Epidermal melanocyte (primary cell): ENCODE measurements at regions not wholly inside any gene's neighbourhood (a gene's known extent, or its start where the extent isn't known, plus 50 kb on each side); places are given as distances from the start of the nearest gene placed in this dataset.
A peak's percentile ranks its signal among the peaks of the same experiment; 100 is the strongest.
"Not testable (repeated sequence)": the region's sequence is repeated elsewhere in the genome, so short reads cannot be mapped to it uniquely, and the experiment has no call there.

Source experiments
- DNase-seq: peaks from one replicate; pipeline ENCODE4 v3.0.0; 2011; ENCODE audit warnings: low spot score; ENCODE audit not compliant: insufficient read length

DNA sequence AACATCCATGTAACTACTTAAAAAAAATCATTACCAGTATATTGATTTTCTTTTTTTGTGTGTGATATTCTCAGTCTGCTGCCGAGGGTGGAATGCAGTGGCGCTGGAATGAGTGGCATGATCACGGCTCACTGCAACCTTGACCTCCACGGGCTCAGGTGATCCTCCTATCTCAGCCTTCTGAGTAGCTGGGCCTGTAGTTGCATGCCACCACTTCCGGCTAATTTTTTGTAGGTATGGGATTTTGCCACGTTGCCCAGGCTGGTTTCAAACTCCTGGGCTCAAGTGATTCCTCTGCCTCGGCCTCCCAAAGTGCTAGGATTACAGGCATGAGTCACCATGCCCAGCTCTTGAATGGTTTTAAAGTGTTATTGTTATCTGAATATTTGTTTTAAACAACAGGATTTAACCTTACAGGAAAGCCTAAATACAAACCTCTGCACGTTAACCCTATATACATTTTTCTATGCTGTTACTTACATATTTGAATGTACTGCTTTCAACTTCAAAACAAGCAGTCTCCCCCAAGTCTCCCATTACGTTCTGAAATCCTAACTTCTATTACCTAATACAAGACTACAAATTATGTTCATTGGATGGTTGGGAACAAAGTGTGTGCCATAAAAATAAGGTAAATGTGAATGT lies 61.7 kb downstream of the KPNA2 start:
- no peak for DNase-seq

GRCh38 chr17:68099341-68099753 lies 63.8 kb downstream of the KPNA2 start:
- DNase-seq = not testable (repeated sequence)

- no peak for DNase-seq
These were observed 64.6 kb downstream of the KPNA2 start for GRCh38 chr17:68100000-68100641.

DNA sequence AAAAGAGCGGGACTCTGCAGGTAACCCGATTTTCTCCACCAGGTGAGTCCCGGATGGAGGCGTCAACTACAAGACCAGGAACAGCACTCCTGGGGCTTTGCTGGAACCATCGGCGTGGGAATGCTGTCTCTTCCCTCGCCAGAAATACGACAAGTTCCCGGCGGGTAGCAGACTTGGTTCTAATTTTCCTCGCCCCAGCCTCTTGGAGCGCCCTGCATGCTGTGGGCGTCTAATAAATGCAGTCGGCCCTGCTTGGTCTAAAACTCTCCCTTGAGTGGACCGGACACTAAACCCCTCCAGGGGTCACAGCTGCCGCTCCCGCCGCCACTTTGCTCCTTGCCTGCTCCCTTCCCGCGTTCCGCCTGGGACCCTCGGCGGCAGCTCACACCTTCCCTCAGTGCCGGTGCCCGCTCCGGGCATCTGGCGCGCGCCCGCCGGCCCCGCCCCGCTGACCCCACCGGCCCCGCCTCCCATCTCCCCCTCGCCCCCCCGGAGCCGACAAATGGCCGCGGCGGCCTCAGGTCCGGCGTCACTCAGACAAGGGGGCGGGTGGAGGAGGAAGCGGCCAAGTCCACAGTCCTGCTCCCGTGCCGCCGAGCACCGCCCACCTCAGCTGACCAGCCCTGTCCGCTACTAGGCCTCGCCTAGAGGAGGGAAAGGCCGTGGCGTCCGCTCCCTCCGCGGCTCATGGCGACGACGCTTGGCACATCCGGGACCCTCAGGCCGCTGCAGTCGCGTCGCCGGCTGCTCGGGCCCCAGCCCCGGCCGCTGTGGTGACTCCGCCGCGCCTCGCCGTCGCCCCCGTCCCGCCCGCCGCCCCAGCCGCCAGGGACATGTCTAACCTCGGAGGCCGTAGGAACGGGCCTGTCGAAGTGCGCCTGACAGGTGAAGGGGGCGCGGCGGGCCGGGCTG lies 65.8 kb downstream of the KPNA2 start:
- peak; percentile 93 for DNase-seq

DNA sequence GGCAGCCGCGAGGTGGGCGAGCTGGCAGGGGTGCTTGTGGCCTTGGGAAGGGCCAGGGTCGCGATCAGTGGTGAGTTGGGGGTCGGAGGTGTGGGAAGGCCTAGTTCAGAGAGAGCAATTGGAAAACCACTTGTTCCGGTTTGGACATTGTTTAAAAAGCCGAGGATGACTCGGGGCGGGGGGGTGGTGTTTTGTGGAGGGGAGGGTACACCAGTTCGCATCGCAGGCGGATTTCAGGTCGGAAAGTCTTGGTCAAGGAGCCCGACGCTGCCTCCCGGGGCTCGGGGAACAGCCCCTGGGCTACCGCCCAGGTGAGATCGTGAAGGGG lies 66.4 kb downstream of the KPNA2 start:
- no peak for DNase-seq

- no peak for DNase-seq
These were observed 66.8 kb downstream of the KPNA2 start for GRCh38 chr17:68102318-68102758.

- no peak for DNase-seq
These were observed 67.6 kb downstream of the KPNA2 start for GRCh38 chr17:68103148-68103547.

GRCh38 chr17:68106085-68106484 lies 70.5 kb downstream of the KPNA2 start:
- no peak for DNase-seq

- DNase-seq = no peak
These were observed 71.8 kb downstream of the KPNA2 start for GRCh38 chr17:68107373-68107772.

DNA sequence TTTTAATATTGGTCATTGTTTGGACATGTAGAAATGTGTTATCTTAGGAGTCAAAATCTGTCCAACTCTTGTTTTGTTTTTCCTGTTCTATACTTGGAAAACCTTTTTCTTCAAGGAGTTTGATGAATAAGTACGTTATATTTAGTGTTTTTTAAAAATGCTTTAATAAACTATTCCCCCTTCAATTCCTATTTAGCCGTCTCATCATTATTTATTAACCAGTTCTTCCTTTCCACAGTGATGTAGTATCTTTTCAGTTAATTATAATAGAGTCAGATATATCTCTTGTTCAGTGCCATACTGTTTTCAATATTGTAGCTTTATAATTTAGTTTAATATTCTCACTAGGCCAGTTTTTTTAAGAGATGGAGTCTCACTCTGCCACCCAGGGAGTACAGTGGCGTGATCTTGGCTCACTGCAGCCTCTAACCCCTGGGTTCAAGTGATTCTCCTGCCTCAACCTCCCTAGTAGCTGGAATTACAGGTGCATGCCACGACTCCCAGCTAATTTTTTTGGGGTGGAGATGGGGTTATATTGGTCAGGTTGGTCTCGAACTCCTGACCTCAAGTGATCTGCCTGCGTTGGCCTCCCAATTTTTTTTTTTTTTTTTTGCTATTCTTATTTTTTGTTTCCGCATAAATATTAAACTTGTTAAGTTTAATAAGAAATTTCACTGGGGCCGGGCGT lies 72.9 kb downstream of the KPNA2 start:
- no peak for DNase-seq

GRCh38 chr17:68109404-68109803 lies 73.9 kb downstream of the KPNA2 start:
- not testable (repeated sequence) for DNase-seq

GRCh38 chr17:68116211-68116610 lies 80.7 kb downstream of the KPNA2 start:
- not testable (repeated sequence) for DNase-seq

GRCh38 chr17:68122587-68122986 lies 87.1 kb downstream of the KPNA2 start:
- DNase-seq = no peak

DNA sequence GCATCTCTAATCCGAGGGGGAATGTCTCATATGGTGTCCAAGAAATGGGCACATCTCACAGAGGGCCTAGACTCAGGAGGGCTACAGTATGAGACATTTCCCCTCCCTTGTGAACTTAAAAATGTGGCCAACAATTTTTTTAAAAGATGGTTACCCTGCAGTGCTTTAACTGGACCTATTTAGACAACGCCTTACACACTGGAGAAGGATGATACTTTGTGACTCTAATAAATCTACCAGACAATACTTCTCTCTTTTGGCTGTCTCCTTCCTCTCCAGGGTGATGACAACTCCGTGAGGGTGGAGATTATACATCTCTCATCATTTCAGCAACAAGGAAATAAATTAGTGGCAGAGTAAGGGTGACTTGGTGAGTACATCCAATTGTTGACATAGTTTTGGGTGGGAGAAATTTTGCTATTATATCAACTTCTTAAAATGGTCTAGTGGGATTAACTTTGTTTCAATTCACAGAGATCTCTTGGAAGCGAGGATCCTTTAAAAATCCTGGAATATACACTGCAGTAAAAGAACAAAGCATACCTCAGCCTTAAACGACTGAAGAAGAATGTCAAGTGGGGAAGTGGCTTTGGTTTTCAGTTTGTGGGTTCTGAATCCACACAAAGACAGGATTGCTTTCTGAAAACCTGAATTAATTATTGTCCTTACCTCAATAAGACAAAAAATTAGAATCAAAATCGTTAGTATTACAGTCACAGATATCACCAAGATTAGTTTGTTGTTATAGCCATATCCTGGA lies 89.8 kb downstream of the KPNA2 start:
- DNase-seq = no peak

DNA sequence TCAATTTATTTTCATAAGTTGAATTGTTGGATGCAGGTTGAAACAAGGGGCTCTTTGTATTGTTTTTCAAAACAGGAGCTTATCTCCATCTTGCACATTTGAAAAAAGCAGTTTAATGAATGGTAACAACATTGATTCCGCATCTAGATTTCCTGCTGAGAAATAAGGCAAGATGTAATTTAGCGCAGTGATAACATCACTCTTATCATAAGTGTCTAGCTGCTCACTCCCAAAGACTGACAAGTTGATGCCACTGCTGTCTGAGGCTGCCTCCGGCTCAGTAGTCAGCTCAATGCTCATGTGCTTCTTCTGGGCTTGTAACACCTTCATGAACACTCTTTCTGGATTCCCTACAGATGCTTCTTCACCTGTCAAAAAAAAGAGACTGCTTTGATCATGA lies 92.4 kb downstream of the KPNA2 start:
- no peak for DNase-seq

GRCh38 chr17:68131456-68131855 lies 95.9 kb downstream of the KPNA2 start:
- no peak for DNase-seq

GRCh38 chr17:68133346-68134045 lies 98.0 kb downstream of the KPNA2 start:
- DNase-seq = no peak

GRCh38 chr17:68134046-68134637 lies 98.6 kb downstream of the KPNA2 start:
- no peak for DNase-seq

DNA sequence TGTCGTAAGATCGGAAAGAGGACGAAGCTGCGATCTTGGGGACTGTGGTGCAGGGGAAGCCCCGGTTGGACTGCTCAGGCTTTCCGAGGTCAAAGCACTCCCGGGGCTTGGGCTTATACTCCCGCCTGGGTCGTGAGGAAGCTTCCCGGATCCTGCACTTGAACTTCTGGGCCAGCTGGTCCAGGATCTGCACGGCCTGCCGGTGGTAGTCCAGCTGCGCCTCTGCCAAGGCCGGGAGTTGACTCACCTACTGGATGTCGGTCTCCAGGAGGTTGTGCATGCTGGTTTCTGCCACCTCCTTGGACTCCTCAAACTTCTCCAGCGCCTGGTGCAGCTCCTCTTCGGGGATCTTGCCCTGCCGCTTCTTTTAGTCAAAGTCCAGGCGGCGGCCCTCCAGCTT lies 99.2 kb downstream of the KPNA2 start:
- no peak for DNase-seq
